ENCODE measurements at regions not wholly inside any gene's neighbourhood (a gene's known extent, or its start where the extent isn't known, plus 50 kb on each side); places are given as distances from the start of the nearest gene placed in this dataset.
"Not testable (repeated sequence)": the region's sequence is repeated elsewhere in the genome, so short reads cannot be mapped to it uniquely, and the experiment has no call there.

GRCh38 chrX:40224658-40225057 lies 126.9 kb upstream of the BCOR start:
- H3K4me1 ChIP-seq (ENCODE audit: insufficient read depth, low read length): no peaks in the 10 kb centered on the region
- no peak overlapping the region for H3K4me3 ChIP-seq (ENCODE audit: low read length)
- H3K36me3 ChIP-seq (ENCODE audit: insufficient read depth, low read length): no peaks in the 10 kb centered on the region
- no peaks in the 10 kb centered on the region for H3K27me3 ChIP-seq (ENCODE audit: insufficient read depth, low read length)
- H3K9me3 ChIP-seq (ENCODE audit: low read length): peaks cover 3% of the 10 kb centered on the region
- H2AFZ ChIP-seq (ENCODE audit: low read depth, low read length): no peak overlapping the region

GRCh38 chrX:40222612-40223011 lies 124.9 kb upstream of the BCOR start:
- not testable (repeated sequence) for H3K9me3 ChIP-seq (ENCODE audit: low read length); H2AFZ ChIP-seq (ENCODE audit: low read depth, low read length); H3K4me3 ChIP-seq (ENCODE audit: low read length); H3K27me3 ChIP-seq (ENCODE audit: insufficient read depth, low read length); H3K4me1 ChIP-seq (ENCODE audit: insufficient read depth, low read length); H3K36me3 ChIP-seq (ENCODE audit: insufficient read depth, low read length)

GRCh38 chrX:40213092-40213491 lies 115.3 kb upstream of the BCOR start:
- H3K4me3 ChIP-seq (ENCODE audit: low read length): no peak overlapping the region
- H2AFZ ChIP-seq (ENCODE audit: low read depth, low read length): no peak overlapping the region
- no peaks in the 10 kb centered on the region for H3K9me3 ChIP-seq (ENCODE audit: low read length)
- H3K27me3 ChIP-seq (ENCODE audit: insufficient read depth, low read length): no peaks in the 10 kb centered on the region
- H3K36me3 ChIP-seq (ENCODE audit: insufficient read depth, low read length): no peaks in the 10 kb centered on the region
- no peaks in the 10 kb centered on the region for H3K4me1 ChIP-seq (ENCODE audit: insufficient read depth, low read length)

- Histone ChIP-seq H3K27me3 (ENCODE audit: insufficient read depth, low read length) (no peaks in the 10 kb centered on the region), H3K4me3 (ENCODE audit: low read length) (no peak overlapping the region), H2AFZ (ENCODE audit: low read depth, low read length) (no peak overlapping the region), H3K9me3 (ENCODE audit: low read length) (no peaks in the 10 kb centered on the region), H3K4me1 (ENCODE audit: insufficient read depth, low read length) (no peaks in the 10 kb centered on the region), H3K36me3 (ENCODE audit: insufficient read depth, low read length) (no peaks in the 10 kb centered on the region)
These were observed 112.3 kb upstream of the BCOR start for GRCh38 chrX:40209951-40210617.

GRCh38 chrX:40207626-40208025 lies 109.9 kb upstream of the BCOR start:
- no peak overlapping the region for H2AFZ ChIP-seq (ENCODE audit: low read depth, low read length)
- H3K27me3 ChIP-seq (ENCODE audit: insufficient read depth, low read length): no peaks in the 10 kb centered on the region
- no peak overlapping the region for H3K4me3 ChIP-seq (ENCODE audit: low read length)
- no peaks in the 10 kb centered on the region for H3K4me1 ChIP-seq (ENCODE audit: insufficient read depth, low read length)
- H3K36me3 ChIP-seq (ENCODE audit: insufficient read depth, low read length): no peaks in the 10 kb centered on the region
- no peaks in the 10 kb centered on the region for H3K9me3 ChIP-seq (ENCODE audit: low read length)

GRCh38 chrX:40205471-40205870 lies 107.7 kb upstream of the BCOR start:
- H3K4me3 ChIP-seq (ENCODE audit: low read length): no peak overlapping the region
- no peaks in the 10 kb centered on the region for H3K9me3 ChIP-seq (ENCODE audit: low read length)
- H3K36me3 ChIP-seq (ENCODE audit: insufficient read depth, low read length): no peaks in the 10 kb centered on the region
- H3K27me3 ChIP-seq (ENCODE audit: insufficient read depth, low read length): no peaks in the 10 kb centered on the region
- H3K4me1 ChIP-seq (ENCODE audit: insufficient read depth, low read length): no peaks in the 10 kb centered on the region
- H2AFZ ChIP-seq (ENCODE audit: low read depth, low read length): no peak overlapping the region

- Histone ChIP-seq H3K9me3 (ENCODE audit: low read length) (no peaks in the 10 kb centered on the region), H3K4me1 (ENCODE audit: insufficient read depth, low read length) (no peaks in the 10 kb centered on the region), H3K4me3 (ENCODE audit: low read length) (no peak overlapping the region), H3K36me3 (ENCODE audit: insufficient read depth, low read length) (no peaks in the 10 kb centered on the region), H3K27me3 (ENCODE audit: insufficient read depth, low read length) (no peaks in the 10 kb centered on the region), H2AFZ (ENCODE audit: low read depth, low read length) (no peak overlapping the region)
These were observed 104.7 kb upstream of the BCOR start for GRCh38 chrX:40202456-40202855.

GRCh38 chrX:40201329-40201885 lies 103.6 kb upstream of the BCOR start:
- H3K9me3 ChIP-seq (ENCODE audit: low read length): no peaks in the 10 kb centered on the region
- no peaks in the 10 kb centered on the region for H3K36me3 ChIP-seq (ENCODE audit: insufficient read depth, low read length)
- no peaks in the 10 kb centered on the region for H3K4me1 ChIP-seq (ENCODE audit: insufficient read depth, low read length)
- no peak overlapping the region for H3K4me3 ChIP-seq (ENCODE audit: low read length)
- no peak overlapping the region for H2AFZ ChIP-seq (ENCODE audit: low read depth, low read length)
- H3K27me3 ChIP-seq (ENCODE audit: insufficient read depth, low read length): no peaks in the 10 kb centered on the region

GRCh38 chrX:40199704-40200103 lies 101.9 kb upstream of the BCOR start:
- Histone ChIP-seq H2AFZ (ENCODE audit: low read depth, low read length) (no peak overlapping the region), H3K36me3 (ENCODE audit: insufficient read depth, low read length) (no peaks in the 10 kb centered on the region), H3K27me3 (ENCODE audit: insufficient read depth, low read length) (no peaks in the 10 kb centered on the region), H3K4me3 (ENCODE audit: low read length) (no peak overlapping the region), H3K4me1 (ENCODE audit: insufficient read depth, low read length) (no peaks in the 10 kb centered on the region), H3K9me3 (ENCODE audit: low read length) (no peaks in the 10 kb centered on the region)

GRCh38 chrX:40197071-40197470 lies 99.3 kb upstream of the BCOR start:
- Histone ChIP-seq H3K27me3 (ENCODE audit: insufficient read depth, low read length) (no peaks in the 10 kb centered on the region), H3K4me3 (ENCODE audit: low read length) (no peak overlapping the region), H2AFZ (ENCODE audit: low read depth, low read length) (no peak overlapping the region), H3K4me1 (ENCODE audit: insufficient read depth, low read length) (no peaks in the 10 kb centered on the region), H3K36me3 (ENCODE audit: insufficient read depth, low read length) (no peaks in the 10 kb centered on the region), H3K9me3 (ENCODE audit: low read length) (no peaks in the 10 kb centered on the region)

- Histone ChIP-seq H2AFZ (ENCODE audit: low read depth, low read length) (no peak overlapping the region), H3K9me3 (ENCODE audit: low read length) (peaks cover 2% of the 10 kb centered on the region), H3K4me1 (ENCODE audit: insufficient read depth, low read length) (no peaks in the 10 kb centered on the region), H3K36me3 (ENCODE audit: insufficient read depth, low read length) (no peaks in the 10 kb centered on the region), H3K27me3 (ENCODE audit: insufficient read depth, low read length) (peaks cover 6% of the 10 kb centered on the region), H3K4me3 (ENCODE audit: low read length) (no peak overlapping the region)
These were observed 97.6 kb upstream of the BCOR start for GRCh38 chrX:40195368-40195767.

GRCh38 chrX:40192196-40192595 lies 94.4 kb upstream of the BCOR start:
- Histone ChIP-seq H3K4me3 (ENCODE audit: low read length) (no peak overlapping the region), H2AFZ (ENCODE audit: low read depth, low read length) (no peak overlapping the region), H3K36me3 (ENCODE audit: insufficient read depth, low read length) (no peaks in the 10 kb centered on the region), H3K9me3 (ENCODE audit: low read length) (peaks cover 2% of the 10 kb centered on the region), H3K27me3 (ENCODE audit: insufficient read depth, low read length) (peaks cover 9% of the 10 kb centered on the region), H3K4me1 (ENCODE audit: insufficient read depth, low read length) (no peaks in the 10 kb centered on the region)

- Histone ChIP-seq H3K4me3 (ENCODE audit: low read length) (no peak overlapping the region), H3K9me3 (ENCODE audit: low read length) (peaks cover 5% of the 10 kb centered on the region), H2AFZ (ENCODE audit: low read depth, low read length) (no peak overlapping the region), H3K36me3 (ENCODE audit: insufficient read depth, low read length) (no peaks in the 10 kb centered on the region), H3K27me3 (ENCODE audit: insufficient read depth, low read length) (peaks cover 9% of the 10 kb centered on the region), H3K4me1 (ENCODE audit: insufficient read depth, low read length) (no peaks in the 10 kb centered on the region)
These were observed 91.9 kb upstream of the BCOR start for GRCh38 chrX:40189637-40190036.

Data from neuron (in vitro differentiated cells).